ENCODE measurements at regions not wholly inside any gene's neighbourhood (a gene's known extent, or its start where the extent isn't known, plus 50 kb on each side); places are given as distances from the start of the nearest gene placed in this dataset.
"Not testable (repeated sequence)": the region's sequence is repeated elsewhere in the genome, so short reads cannot be mapped to it uniquely, and the experiment has no call there.

- not testable (repeated sequence) for H3K4me3 ChIP-seq, DNase-seq, H3K9me3 ChIP-seq, H3K27me3 ChIP-seq, H3K36me3 ChIP-seq
These were observed 688.1 kb upstream of the MGAT4C start for GRCh38 chr12:86944197-86944819.

GRCh38 chr12:86931714-86932113 is 675.5 kb upstream of the MGAT4C start:
- H3K4me3 ChIP-seq, result no peak overlapping the region
- no peak for DNase-seq
- H3K27me3 ChIP-seq, result no peaks in the 10 kb centered on the region
- no peaks in the 10 kb centered on the region for H3K36me3 ChIP-seq
- no peaks in the 10 kb centered on the region for H3K9me3 ChIP-seq

GRCh38 chr12:86929962-86930361 is 673.8 kb upstream of the MGAT4C start:
- no peaks in the 10 kb centered on the region for H3K9me3 ChIP-seq
- no peaks in the 10 kb centered on the region for H3K36me3 ChIP-seq
- no peak for DNase-seq
- H3K4me3 ChIP-seq, result no peak overlapping the region
- no peaks in the 10 kb centered on the region for H3K27me3 ChIP-seq

- no peak for DNase-seq
- Histone ChIP-seq H3K27me3 (no peaks in the 10 kb centered on the region), H3K4me3 (no peak overlapping the region), H3K36me3 (no peaks in the 10 kb centered on the region), H3K9me3 (no peaks in the 10 kb centered on the region)
These were observed 660.9 kb upstream of the MGAT4C start for GRCh38 chr12:86917121-86917520.

GRCh38 chr12:86914721-86915120 is 658.5 kb upstream of the MGAT4C start:
- DNase-seq, result no peak

GRCh38 chr12:86911973-86912372 is 655.8 kb upstream of the MGAT4C start:
- Histone ChIP-seq H3K36me3 (no peaks in the 10 kb centered on the region), H3K4me3 (no peak overlapping the region), H3K27me3 (no peaks in the 10 kb centered on the region), H3K9me3 (no peaks in the 10 kb centered on the region)
- no peak for DNase-seq

More at GRCh38 chr12:86914721-86915120, 658.5 kb upstream of the MGAT4C start:
- Histone ChIP-seq H3K36me3 (no peaks in the 10 kb centered on the region), H3K27me3 (no peaks in the 10 kb centered on the region), H3K4me3 (no peak overlapping the region), H3K9me3 (no peaks in the 10 kb centered on the region)

- DNase-seq, result no peak
- no peaks in the 10 kb centered on the region for H3K36me3 ChIP-seq
- H3K9me3 ChIP-seq, result no peaks in the 10 kb centered on the region
- H3K27me3 ChIP-seq, result no peaks in the 10 kb centered on the region
- H3K4me3 ChIP-seq, result no peak overlapping the region
These were observed 647.0 kb upstream of the MGAT4C start for GRCh38 chr12:86903159-86903558.

GRCh38 chr12:86860776-86861175 is 604.6 kb upstream of the MGAT4C start:
- H3K27me3 ChIP-seq, result no peaks in the 10 kb centered on the region
- DNase-seq, result no peak

GRCh38 chr12:86852451-86852850 is 596.3 kb upstream of the MGAT4C start:
- no peak for DNase-seq
- Histone ChIP-seq H3K4me3 (no peak overlapping the region), H3K9me3 (no peaks in the 10 kb centered on the region), H3K27me3 (no peaks in the 10 kb centered on the region), H3K36me3 (no peaks in the 10 kb centered on the region)

More at GRCh38 chr12:86860776-86861175, 604.6 kb upstream of the MGAT4C start:
- Histone ChIP-seq H3K36me3 (no peaks in the 10 kb centered on the region), H3K4me3 (no peak overlapping the region), H3K9me3 (no peaks in the 10 kb centered on the region)

GRCh38 chr12:86838711-86839110 is 582.5 kb upstream of the MGAT4C start:
- no peak for DNase-seq

GRCh38 chr12:86838260-86838659 is 582.1 kb upstream of the MGAT4C start:
- Histone ChIP-seq H3K27me3 (no peaks in the 10 kb centered on the region), H3K9me3 (no peaks in the 10 kb centered on the region), H3K4me3 (no peak overlapping the region), H3K36me3 (no peaks in the 10 kb centered on the region)
- DNase-seq, result no peak

More at GRCh38 chr12:86838711-86839110, 582.5 kb upstream of the MGAT4C start:
- Histone ChIP-seq H3K4me3 (no peak overlapping the region), H3K36me3 (no peaks in the 10 kb centered on the region), H3K9me3 (no peaks in the 10 kb centered on the region), H3K27me3 (no peaks in the 10 kb centered on the region)

- DNase-seq, result no peak
- Histone ChIP-seq H3K27me3 (no peaks in the 10 kb centered on the region), H3K4me3 (no peak overlapping the region), H3K9me3 (no peaks in the 10 kb centered on the region), H3K36me3 (no peaks in the 10 kb centered on the region)
These were observed 581.1 kb upstream of the MGAT4C start for GRCh38 chr12:86837246-86837645.

- no peak for DNase-seq
- Histone ChIP-seq H3K4me3 (no peak overlapping the region), H3K36me3 (no peaks in the 10 kb centered on the region), H3K27me3 (no peaks in the 10 kb centered on the region), H3K9me3 (no peaks in the 10 kb centered on the region)
These were observed 578.0 kb upstream of the MGAT4C start for GRCh38 chr12:86834217-86834616.

- H3K9me3 ChIP-seq, result no peaks in the 10 kb centered on the region
- DNase-seq, result no peak
- no peaks in the 10 kb centered on the region for H3K36me3 ChIP-seq
- no peak overlapping the region for H3K4me3 ChIP-seq
- H3K27me3 ChIP-seq, result no peaks in the 10 kb centered on the region
These were observed 571.2 kb upstream of the MGAT4C start for GRCh38 chr12:86827409-86827808.

- Histone ChIP-seq H3K4me3 (no peak overlapping the region), H3K36me3 (no peaks in the 10 kb centered on the region), H3K27me3 (no peaks in the 10 kb centered on the region), H3K9me3 (no peaks in the 10 kb centered on the region)
- no peak for DNase-seq
These were observed 569.9 kb upstream of the MGAT4C start for GRCh38 chr12:86826051-86826450.

- H3K9me3 ChIP-seq, result no peaks in the 10 kb centered on the region
- no peaks in the 10 kb centered on the region for H3K27me3 ChIP-seq
- no peak for DNase-seq
- H3K4me3 ChIP-seq, result no peak overlapping the region
- H3K36me3 ChIP-seq, result no peaks in the 10 kb centered on the region
These were observed 545.2 kb upstream of the MGAT4C start for GRCh38 chr12:86801439-86801838.

GRCh38 chr12:86799616-86800015 is 543.4 kb upstream of the MGAT4C start:
- Histone ChIP-seq H3K27me3 (no peaks in the 10 kb centered on the region), H3K36me3 (no peaks in the 10 kb centered on the region), H3K9me3 (no peaks in the 10 kb centered on the region), H3K4me3 (no peak overlapping the region)
- no peak for DNase-seq

GRCh38 chr12:86796550-86796949 is 540.4 kb upstream of the MGAT4C start:
- Histone ChIP-seq H3K9me3 (no peaks in the 10 kb centered on the region), H3K36me3 (no peaks in the 10 kb centered on the region)
- no peak for DNase-seq

GRCh38 chr12:86788661-86789060 is 532.5 kb upstream of the MGAT4C start:
- no peak for DNase-seq
- peak overlapping the region; percentile 0; the same call in 1 of the 2 replicates for H3K4me3 ChIP-seq

More at GRCh38 chr12:86796550-86796949, 540.4 kb upstream of the MGAT4C start:
- Histone ChIP-seq H3K27me3 (no peaks in the 10 kb centered on the region), H3K4me3 (no peak overlapping the region)

More at GRCh38 chr12:86788661-86789060, 532.5 kb upstream of the MGAT4C start:
- no peaks in the 10 kb centered on the region for H3K27me3 ChIP-seq
- no peaks in the 10 kb centered on the region for H3K36me3 ChIP-seq
- no peaks in the 10 kb centered on the region for H3K9me3 ChIP-seq

Measured in MG63 (cell line).